NCI-H82 (cell line): ENCODE measurements at regions not wholly inside any gene's neighbourhood (a gene's known extent, or its start where the extent isn't known, plus 50 kb on each side); places are given as distances from the start of the nearest gene placed in this dataset.

Experiments
- DNase-seq: peaks from one replicate; lab custom pipeline; 2025; lab: John Stamatoyannopoulos, UW

DNA sequence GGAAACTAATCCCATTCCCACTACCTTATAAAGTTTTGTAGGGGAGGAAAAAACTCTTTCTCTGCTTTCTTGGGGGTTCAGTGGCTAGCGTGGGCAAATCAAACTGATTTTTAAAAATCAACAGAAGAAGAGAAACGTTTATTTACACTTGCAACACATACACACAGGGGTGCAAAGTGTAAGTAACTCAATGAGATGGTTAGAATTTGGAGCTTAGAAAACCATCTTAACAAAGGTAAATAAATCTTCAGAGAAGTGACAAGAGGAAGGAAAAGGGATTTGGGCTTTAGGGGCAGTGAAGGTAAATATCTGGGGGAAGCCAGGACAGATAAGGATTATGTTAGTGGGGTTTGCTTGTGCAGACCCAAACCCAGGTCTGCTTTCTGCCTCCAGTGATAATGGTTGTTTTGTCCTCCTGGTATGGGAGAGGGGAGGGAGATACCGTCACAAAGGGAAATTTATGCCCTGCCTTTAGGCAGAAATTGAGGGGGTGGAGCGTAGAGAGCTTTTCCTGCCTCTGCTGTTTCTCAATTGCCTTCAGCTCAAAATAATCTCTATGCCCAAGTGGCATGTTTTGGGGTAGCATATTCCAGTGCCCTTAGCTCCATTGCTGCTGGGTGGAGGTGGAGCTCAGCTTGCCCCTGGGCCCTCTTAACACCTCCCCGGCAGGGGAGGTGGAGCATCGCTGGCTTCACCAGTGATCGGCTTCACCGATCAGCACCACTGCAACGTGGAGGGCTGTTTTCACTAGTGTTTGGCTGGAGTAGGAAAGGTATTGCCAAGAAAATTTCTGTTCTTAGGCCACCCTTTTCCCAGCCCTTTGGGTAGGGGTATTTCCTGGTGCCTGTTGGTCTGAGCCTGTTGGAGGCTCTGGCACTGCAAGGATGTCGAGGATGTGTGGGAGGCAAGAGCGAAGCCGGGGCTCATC is 92.2 kb downstream of the TEX51 start:
- no peak for DNase-seq

DNA sequence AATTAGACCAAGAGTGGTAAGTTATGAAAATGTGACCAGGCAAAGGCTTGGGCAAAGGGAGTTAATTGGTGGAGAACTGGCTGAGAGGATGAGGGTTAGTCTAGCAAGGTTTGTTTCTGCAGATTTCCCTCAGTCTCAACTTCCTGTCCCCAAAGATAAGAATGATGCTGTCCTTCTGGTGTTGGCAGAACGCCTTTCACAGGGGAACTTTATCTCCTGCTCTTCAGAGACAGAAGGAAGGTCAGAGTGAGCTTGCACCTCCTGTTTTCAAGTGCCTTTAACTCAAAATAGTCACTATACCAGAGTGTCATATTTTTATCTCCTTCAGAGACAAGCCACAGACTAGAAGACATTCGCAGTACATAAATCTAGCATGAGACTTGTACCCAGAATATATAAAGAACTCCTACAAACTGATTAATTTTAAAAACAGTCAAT is 95.7 kb downstream of the TEX51 start:
- DNase-seq, result no peak

GRCh38 chr2:126995621-126996377 is 97.1 kb downstream of the TEX51 start:
- no peak for DNase-seq

DNA sequence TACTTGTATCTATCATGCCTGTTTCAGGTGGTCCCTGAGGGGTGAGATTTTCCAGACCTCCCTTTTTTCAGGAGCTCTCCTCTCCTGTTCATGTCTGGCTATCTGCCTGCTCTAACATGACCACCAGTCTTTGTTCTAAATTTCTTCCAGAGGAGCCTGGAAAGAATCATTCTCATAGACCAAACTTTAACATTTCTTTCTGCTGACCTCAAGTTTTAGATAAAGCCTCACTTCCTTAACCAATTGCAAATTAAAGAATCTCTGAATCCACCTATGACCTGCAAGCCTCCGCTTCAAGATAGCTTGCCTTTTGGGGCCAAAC is 97.6 kb downstream of the TEX51 start:
- DNase-seq, result no peak
